Activated T-cell treated with anti-CD3 and anti-CD28 coated beads, Interleukin-2, amount 50 U/mL, for 48 hours (primary cell): ENCODE measurements at regions not wholly inside any gene's neighbourhood (a gene's known extent, or its start where the extent isn't known, plus 50 kb on each side); places are given as distances from the start of the nearest gene placed in this dataset.

ENCODE experiments used
- DNase-seq, 2 experiments: peaks; one replicate each; pipeline ENCODE4 v3.0.0-alpha.2; 2020

DNA sequence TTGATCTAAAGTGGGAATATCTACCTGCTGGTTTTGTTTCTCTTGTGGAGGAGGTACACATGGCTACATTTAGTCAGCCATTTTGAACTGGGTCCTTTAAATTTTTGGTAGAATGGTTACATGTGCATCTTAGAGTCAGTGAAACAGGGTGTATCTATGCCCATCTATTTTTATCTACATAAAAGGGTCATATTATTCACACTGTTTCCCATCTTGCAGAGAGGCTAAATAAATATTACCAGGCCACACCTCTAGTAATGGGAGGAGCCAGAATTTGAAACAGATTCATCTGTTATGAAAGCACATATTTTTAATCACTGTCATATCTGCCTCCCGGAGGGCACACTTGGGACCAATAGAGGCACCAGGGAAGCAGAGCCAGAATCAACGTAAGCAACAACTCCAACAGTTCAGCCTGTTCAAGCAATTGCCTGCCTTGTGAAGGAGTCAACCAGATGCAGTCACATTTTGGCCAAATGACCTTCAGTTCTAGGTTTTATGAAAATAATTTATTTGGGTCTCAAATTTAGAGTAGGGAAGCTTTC is 376.8 kb downstream of the TSN start:
- no peak for DNase-seq

DNA sequence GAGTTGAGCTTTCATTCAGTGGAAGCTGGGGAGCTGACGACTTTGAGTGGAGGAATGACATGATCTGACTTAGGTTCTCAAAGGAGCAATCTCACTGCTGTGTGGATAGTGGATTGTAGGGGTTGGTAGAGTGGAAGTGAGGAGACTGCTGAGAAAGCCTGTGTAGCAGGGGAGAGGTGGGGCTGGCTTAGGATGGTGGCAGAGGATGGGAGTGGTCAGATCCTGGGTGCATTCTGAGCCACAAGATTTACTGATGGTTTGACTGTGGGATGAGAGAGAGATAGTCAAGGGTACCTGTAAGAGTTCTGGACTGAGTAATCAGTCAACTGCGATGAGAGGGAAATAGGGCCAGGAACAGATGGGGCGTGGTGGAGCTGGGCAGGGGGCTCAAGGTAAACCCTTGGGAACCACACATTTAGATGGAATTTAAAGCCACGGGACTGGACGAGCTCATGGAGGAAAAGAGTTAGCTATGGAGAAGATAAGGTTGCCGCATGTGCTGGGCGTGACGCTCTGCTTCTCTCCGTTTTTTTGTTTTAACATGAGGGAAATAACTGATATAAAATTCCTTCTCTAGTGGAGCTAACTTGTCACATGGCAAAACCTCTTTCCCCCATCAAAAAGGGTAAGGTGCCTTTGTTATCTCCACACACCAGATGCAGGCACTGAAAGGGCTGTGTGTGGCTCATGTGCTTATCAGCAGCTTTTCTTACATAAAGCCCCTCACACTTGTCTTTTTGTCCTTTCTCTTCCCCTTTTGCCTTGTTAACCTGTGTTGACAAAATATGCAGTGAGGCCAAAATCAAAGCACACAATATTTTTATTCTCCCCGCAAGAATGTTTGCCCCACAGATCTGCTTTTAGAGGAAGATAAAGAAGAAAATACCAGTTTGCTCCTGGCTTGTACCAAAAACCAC is 379.8 kb downstream of the TSN start:
- no peak for DNase-seq

- DNase-seq, result no peak
These were observed 380.6 kb downstream of the TSN start for GRCh38 chr2:122136056-122136455.

- no peak for DNase-seq
These were observed 383.1 kb downstream of the TSN start for GRCh38 chr2:122138561-122138960.

DNA sequence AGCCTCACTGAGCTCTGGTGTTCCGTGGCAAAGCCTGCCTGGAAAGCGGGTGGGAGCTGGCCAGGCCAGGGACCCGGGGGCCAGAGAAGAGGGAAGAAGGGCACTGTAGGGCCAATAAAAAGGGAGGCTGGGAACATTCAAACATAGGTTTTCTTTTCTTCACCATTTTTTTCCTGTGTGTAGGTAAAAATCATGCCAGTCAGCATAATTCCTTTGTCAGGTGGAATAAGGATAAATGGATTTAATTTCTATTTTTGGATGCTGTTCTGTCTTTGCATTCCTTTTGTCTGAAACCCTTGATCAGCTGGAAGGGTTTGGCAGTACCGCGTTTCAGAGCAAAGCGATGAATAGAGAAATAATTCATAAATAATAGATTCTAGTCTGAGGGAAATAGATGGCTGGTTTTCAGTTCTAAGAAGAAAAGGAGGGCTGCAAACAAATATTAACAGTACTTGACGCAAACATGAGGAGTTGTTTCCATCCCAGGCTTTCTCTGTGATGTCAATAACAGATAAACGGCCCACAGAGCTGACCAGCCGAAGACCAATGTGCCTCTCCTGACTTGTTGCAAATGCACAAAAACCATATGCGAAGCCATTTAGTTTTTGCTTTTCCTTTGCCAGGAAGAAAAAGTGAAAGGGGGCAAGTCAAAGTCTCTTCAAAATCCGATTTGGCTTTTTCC is 384.4 kb downstream of the TSN start:
- DNase-seq, result no peak

DNA sequence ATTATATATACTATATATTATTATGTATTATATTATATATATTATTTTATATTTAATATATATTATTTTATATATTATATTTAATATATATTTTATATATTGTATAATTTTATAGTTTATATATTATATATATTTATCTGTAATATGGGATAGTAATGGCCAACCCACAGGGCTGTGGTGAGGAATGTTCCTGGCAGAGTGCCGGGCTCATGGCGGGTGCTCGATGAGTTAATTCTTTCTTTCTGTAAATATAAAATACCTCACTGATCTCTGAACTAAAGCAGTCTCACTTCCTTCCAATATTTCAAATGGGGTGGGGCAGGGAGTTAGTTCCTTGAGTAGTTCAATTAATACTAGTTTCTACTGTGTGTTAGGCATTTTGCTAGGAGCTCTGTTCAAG is 389.4 kb downstream of the TSN start:
- DNase-seq, result no peak

DNA sequence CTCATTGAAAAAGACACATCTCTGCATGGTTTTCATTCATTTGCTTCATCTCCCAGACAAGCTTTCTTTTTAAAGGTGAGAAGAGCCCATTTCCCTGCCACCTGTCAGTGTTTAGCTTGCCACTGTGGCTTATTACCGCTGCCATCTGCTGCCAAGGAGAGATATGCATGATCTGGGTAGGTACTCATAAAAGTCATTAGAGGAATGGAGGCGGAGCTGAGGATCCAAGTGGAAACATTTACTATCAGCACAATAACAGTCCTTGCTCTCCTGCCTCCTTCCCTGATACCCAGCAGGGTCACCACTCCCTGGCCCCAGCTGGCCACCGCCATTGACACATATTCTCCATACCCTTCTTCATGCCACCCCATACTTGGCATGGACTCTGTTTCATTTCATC is 390.4 kb downstream of the TSN start:
- DNase-seq, result no peak

GRCh38 chr2:122148128-122148767 is 392.8 kb downstream of the TSN start:
- DNase-seq, result no peak

DNA sequence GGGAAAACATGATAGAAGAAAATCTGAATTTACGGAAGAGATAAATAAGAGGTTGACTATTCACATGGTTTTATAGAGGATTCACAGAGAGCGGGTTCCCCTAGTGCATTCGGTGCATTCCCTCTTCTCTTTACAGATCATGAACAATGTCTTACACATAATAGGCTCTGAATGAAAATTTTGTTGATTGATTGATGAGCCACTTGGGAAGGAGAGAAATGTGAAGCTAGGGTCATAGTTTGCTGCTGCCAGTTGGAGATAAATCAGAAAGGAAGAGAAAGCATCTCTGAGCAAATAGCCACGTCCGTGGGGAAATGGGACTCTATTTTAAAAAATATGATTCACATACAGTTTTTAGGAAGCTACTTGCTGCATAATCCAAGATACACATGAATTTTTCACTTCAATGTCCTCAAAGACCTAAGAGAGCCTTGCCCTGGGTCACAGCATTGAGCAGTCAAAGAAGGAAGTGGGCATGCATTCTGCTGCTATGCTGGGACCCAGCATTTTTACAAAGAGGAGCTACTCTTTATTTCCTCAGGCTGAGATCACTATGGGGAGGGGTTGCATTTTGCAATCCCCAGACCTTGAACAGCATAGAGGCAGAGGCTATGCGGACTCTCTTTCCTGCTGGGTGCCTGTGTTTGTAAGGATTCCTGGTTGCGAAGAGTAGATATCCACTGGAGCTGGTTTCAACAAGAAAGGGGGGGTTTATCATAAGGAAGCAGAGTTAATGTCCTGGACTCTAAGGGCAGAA is 395.3 kb downstream of the TSN start:
- DNase-seq, result no peak

GRCh38 chr2:122152571-122152970 is 397.1 kb downstream of the TSN start:
- DNase-seq, result no peak

DNA sequence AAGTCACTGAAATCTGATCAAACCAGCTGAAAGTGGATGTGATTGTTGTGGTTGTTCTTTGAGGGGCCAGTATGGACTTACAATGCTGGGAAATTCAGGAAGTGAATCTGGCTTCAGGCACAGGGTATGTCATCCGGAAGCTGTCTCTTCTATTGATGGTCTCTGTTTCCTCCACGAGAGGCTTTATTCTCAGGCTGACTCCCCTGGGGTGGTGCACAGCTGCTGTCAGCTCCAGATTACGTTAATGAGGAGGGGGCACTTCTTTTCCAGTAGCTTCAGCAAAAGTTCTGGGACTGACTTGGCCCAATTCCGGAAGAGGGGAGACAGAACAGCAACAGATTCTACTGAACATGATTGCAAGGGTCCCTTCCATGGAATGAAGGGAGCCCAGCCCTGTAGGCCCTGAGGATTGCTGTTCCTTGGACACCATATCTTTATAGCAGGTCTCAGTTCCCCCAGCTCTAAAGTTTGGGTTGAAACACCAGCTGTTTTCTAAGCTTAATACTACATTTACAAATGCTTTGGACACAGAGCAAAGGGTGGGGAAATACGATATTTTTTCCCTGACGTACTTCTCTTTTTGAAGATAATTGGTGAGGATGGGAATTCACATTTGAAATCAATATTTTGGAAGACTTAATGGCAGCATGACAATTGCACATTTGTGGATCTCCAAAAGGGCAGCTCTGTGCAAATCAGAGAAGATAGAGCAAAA is 400.9 kb downstream of the TSN start:
- DNase-seq, result no peak

DNA sequence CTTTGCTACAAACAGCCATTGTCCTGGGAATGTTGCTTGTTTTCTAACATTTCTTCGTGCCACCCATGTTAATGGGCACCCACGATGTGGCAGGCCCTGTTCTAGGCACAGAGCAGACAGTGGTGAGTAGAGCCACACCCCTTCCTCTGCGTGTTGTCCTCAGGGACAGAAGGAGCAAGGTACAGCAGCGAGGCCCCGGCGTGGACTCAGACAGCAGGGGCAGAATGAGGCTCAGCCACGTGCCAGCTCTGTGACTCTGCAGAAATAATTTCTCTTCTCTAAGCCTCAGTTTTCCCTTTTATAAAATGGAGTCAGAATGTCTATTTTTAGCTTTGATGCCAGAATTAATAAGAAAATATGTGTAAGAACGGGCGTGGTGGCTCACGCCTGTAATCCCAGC is 401.7 kb downstream of the TSN start:
- no peak for DNase-seq

DNA sequence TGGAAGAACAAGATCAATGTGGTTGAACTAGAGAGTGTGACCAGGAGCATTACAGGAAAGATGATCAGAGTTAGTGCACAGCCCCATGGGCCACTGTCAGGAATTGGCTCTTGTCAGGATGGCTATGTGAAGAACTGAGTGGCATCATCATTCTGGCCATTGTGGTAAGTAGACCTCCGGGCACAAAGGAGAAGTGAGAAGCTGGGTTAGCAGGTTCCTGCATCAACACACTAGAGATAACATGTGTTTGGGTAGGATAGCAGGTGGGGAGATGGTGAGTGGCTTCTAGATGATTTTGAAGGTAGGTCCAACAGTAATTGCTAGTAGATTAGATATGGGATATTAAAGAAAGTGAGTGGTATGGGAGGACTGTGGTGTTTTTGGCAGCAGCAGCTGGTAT is 408.2 kb downstream of the TSN start:
- DNase-seq, result no peak

DNA sequence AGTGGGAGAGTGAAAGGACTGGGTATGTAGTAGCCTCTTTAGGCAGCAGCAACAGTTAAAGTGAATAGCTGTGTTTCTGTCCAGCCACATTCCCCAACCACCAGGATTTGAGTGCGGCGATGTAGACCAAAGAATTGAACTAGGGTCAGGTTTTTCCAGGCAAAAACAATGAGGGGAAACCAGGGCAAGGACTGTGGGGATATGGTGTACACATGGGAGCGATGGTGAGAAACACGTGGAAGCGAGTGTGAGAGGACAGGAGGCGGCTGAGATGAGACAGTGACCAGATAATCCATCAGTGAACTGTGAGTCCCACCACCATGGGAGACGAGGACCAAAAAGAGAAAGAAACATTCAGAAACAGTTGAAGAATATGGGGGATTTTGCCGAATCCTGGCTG is 409.5 kb downstream of the TSN start:
- DNase-seq, result no peak

DNA sequence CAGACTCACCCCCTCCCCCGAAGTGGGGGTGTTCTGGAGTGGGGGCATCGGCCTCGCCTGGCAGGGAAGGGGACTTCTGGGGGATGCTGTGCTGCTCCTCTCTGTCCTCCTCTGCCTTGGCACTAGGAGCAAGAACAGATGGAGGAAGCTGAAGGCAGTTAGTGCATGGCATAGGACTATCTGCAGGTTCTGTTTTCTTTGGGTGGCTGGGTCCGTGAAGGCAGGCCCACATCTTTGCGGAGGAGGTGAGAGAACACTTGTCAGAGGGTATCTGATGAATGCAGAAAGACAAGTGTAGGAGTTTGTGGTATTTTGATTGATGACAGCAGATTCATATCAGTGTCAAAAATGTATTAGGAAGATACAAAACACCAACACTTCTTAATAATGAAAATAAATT is 411.4 kb downstream of the TSN start:
- no peak for DNase-seq

GRCh38 chr2:122167515-122167914 is 412.1 kb downstream of the TSN start:
- no peak for DNase-seq

DNA sequence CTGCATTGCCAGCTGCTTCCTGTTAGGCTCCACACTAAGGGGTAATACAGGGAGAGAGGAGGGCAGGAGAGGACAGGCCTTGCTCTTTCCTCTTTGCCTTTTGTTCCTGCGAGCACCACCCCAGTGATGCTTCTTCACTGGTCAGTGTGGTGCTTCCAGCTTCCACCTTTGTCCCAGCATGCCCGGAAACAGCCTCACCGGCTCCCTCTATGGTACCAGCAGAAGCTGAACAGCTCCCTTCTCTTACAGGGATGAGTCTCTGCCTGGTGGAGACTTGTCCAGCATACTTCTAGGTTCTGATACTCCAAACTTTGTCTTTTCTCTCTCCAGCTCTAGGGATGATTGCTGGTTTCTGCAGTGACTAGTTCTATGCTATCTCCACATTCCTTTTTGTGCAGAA is 413.3 kb downstream of the TSN start:
- no peak for DNase-seq

DNA sequence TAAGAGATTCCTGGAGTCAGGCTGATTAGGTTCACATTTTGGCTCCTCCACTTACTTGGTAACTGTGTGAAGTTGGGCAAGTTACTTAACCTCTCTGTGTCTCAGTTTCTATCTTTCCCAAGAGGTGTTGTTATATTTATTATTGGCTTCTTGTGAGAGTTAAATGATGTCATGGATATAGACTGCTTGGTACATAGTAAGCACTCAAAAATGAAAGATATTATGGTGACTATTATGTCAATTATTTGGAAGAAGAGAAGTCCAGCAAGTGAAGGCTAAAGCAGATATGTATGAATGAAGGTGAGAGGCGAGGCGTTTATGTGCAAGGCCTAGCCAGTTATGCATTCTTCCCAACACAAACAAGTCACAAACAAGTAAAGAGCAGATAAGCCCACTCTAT is 417.4 kb downstream of the TSN start:
- DNase-seq, result no peak

GRCh38 chr2:122174061-122174460 is 418.6 kb downstream of the TSN start:
- DNase-seq, result no peak

DNA sequence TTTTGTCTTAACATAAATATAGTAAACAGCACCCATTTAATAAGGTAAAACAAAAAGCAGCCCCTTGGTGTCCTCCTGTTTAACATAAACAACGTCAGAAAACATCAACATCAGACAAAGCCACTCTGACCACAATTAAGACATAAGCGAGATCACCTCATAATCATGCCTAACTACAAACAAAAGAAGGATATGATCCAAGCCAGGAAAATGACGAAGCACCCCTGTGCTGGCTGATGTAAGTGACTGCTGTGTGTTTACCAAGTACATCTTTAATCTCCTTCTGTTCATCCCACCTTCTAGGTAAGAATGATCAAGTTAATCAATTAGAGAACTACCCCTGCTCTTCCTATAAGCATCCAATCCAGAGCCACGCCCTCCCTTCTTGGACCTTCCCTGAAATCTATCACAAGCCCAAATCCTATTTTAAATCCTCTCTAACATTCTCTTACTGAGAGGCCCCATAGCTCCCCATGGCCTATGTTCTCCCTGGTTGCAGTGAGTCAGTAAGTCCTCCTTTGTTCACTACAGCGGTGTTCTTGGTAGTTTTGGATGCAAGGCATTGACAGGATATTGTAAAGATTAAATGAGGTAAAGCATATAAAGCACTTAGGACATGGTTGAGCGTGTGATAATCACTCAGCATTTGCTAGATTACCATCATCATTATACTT is 424.2 kb downstream of the TSN start:
- DNase-seq, result no peak

GRCh38 chr2:122180972-122181371 is 425.5 kb downstream of the TSN start:
- no peak for DNase-seq
